Fibroblast of lung (primary cell): ENCODE measurements at regions not wholly inside any gene's neighbourhood (a gene's known extent, or its start where the extent isn't known, plus 50 kb on each side); places are given as distances from the start of the nearest gene placed in this dataset.

Source experiments
- DNase-seq, 2 donors: peaks; one replicate each; pipeline versions ENCODE4 v3.0.0 to v3.0.0-alpha.2; 2010; ENCODE audit warnings: low read depth in 2 of 2
- H2AFZ ChIP-seq: 2 replicates; pipeline ENCODE4 v1.5.1; 2012; ENCODE audit warnings: low read length, control low read depth, inconsistent platforms
- H3K27ac ChIP-seq: 2 replicates; pipeline ENCODE4 v1.5.1; 2011; ENCODE audit warnings: low read length, control low read depth; ENCODE audit not compliant: insufficient read depth
- H3K27me3 ChIP-seq: 2 replicates; pipeline ENCODE4 v1.5.1; 2011; ENCODE audit warnings: mild to moderate bottlenecking, low read length; ENCODE audit not compliant: control insufficient read depth, insufficient read depth
- H3K36me3 ChIP-seq: 2 replicates; pipeline ENCODE4 v1.5.1; 2011; ENCODE audit warnings: low read length; ENCODE audit not compliant: control insufficient read depth, insufficient read depth
- H3K4me1 ChIP-seq: 2 replicates; pipeline ENCODE4 v1.5.1; 2011; ENCODE audit warnings: low read length; ENCODE audit not compliant: control insufficient read depth, insufficient read depth; ENCODE audit errors: extremely low read depth
- H3K4me2 ChIP-seq: 2 replicates; pipeline ENCODE4 v1.5.1; 2011; ENCODE audit warnings: low read length, control low read depth; ENCODE audit not compliant: insufficient read depth; ENCODE audit errors: extremely low read depth
- H3K4me3 ChIP-seq, 4 experiments: fragments of 200-600 bp in 1 of 4; sonication (generic) in 1 of 4; replicated peaks in 1 of 4; 2 replicates each; pipeline ENCODE4 v1.5.1; 2011 to 2016; ENCODE audit warnings: low read length in 4 of 4, low read depth in 3 of 4, mild to moderate bottlenecking in 3 of 4, control low read depth in 2 of 4, inconsistent platforms in 1 of 4, mixed read lengths in 1 of 4; ENCODE audit not compliant: insufficient read depth in 1 of 4; ENCODE audit errors: control extremely low read depth in 1 of 4
- H3K79me2 ChIP-seq: 2 replicates; pipeline ENCODE4 v1.5.1; 2012; ENCODE audit warnings: mild to moderate bottlenecking, low read length, inconsistent platforms; ENCODE audit not compliant: control insufficient read depth, insufficient read depth
- H3K9ac ChIP-seq: 2 replicates; pipeline ENCODE4 v1.5.1; 2011; ENCODE audit warnings: mild to moderate bottlenecking, low read length, control low read depth; ENCODE audit not compliant: insufficient read depth
- H3K9me3 ChIP-seq: 2 replicates; pipeline ENCODE4 v1.5.1; 2012; ENCODE audit warnings: low read depth, low read length; ENCODE audit not compliant: control insufficient read depth, insufficient read depth
- H4K20me1 ChIP-seq: 2 replicates; pipeline ENCODE4 v1.5.1; 2011; ENCODE audit warnings: low read length; ENCODE audit not compliant: control insufficient read depth, insufficient read depth; ENCODE audit errors: extremely low read depth
- CTCF ChIP-seq, 2 donors: IDR thresholded peaks in 1 of 2; conservative IDR thresholded peaks in 1 of 2; 1 replicate in 1 of 2; 2 replicates in 1 of 2; pipeline ENCODE4 v1.5.1; 2011 to 2012; ENCODE audit warnings: low read length in 2 of 2, control low read depth in 1 of 2, inconsistent platforms in 1 of 2, low read depth in 1 of 2, mild to moderate bottlenecking in 1 of 2
- EZH2 ChIP-seq: IDR thresholded peaks from 2 replicates; pipeline ENCODE4 v1.5.1; 2012; ENCODE audit warnings: low read length, control low read depth, mild to moderate bottlenecking; ENCODE audit errors: missing control alignments

GRCh38 chr3:106365061-106365691 lies 496.4 kb upstream of the CBLB start:
- no peaks in the 10 kb centered on the region for H3K9me3 ChIP-seq
- H2AFZ ChIP-seq = no peak overlapping the region
- no peak overlapping the region for H3K4me2 ChIP-seq
- no peaks in the 10 kb centered on the region for H3K27me3 ChIP-seq
- H3K79me2 ChIP-seq = no peaks in the 10 kb centered on the region
- H3K27ac ChIP-seq = no peak overlapping the region
- no peak for TF ChIP-seq EZH2
- no peak overlapping the region for H3K9ac ChIP-seq
- no peak overlapping the region for H3K4me3 ChIP-seq
- H3K36me3 ChIP-seq = no peaks in the 10 kb centered on the region
- H3K4me1 ChIP-seq = no peaks in the 10 kb centered on the region
- DNase-seq = no peak
- no peaks in the 10 kb centered on the region for H4K20me1 ChIP-seq

- Histone ChIP-seq H2AFZ (no peak overlapping the region), H3K79me2 (no peaks in the 10 kb centered on the region), H3K9me3 (no peaks in the 10 kb centered on the region), H3K9ac (no peak overlapping the region), H3K4me1 (no peaks in the 10 kb centered on the region), H4K20me1 (no peaks in the 10 kb centered on the region), H3K27me3 (no peaks in the 10 kb centered on the region), H3K4me2 (no peak overlapping the region), H3K27ac (no peak overlapping the region), H3K36me3 (no peaks in the 10 kb centered on the region), H3K4me3 (no peak overlapping the region)
- TF ChIP-seq CTCF (conservative IDR thresholded peaks at IDR 0.05 in 1 of 2, IDR thresholded peaks at IDR 0.05 in 1 of 2; ENCODE audit: low read depth in 1 of 2, low read length in 2 of 2) (no peak), EZH2 (no peak)
- no peak for DNase-seq
These were observed 497.5 kb upstream of the CBLB start for GRCh38 chr3:106366352-106366751.

GRCh38 chr3:106367496-106367895 lies 498.7 kb upstream of the CBLB start:
- H3K4me3 ChIP-seq = no peak overlapping the region
- H2AFZ ChIP-seq = no peak overlapping the region
- H3K4me2 ChIP-seq = no peak overlapping the region
- DNase-seq = peak in 1 of 2 donors; percentile 75
- no peak for TF ChIP-seq CTCF (conservative IDR thresholded peaks at IDR 0.05 in 1 of 2, IDR thresholded peaks at IDR 0.05 in 1 of 2; ENCODE audit: low read depth in 1 of 2, low read length in 2 of 2)
- no peak for TF ChIP-seq EZH2
- H3K79me2 ChIP-seq = no peaks in the 10 kb centered on the region
- H3K36me3 ChIP-seq = no peaks in the 10 kb centered on the region
- no peaks in the 10 kb centered on the region for H3K9me3 ChIP-seq
- H3K27me3 ChIP-seq = no peaks in the 10 kb centered on the region
- no peaks in the 10 kb centered on the region for H3K4me1 ChIP-seq
- no peak overlapping the region for H3K27ac ChIP-seq
- no peak overlapping the region for H3K9ac ChIP-seq
- no peaks in the 10 kb centered on the region for H4K20me1 ChIP-seq
